SH-SY5Y (cell line): ENCODE measurements at regions not wholly inside any gene's neighbourhood (a gene's known extent, or its start where the extent isn't known, plus 50 kb on each side); places are given as distances from the start of the nearest gene placed in this dataset.

Source experiments
- GATA2 ChIP-seq: IDR thresholded peaks from 2 replicates; pipeline ENCODE4 v1.6.1; 2011; ENCODE audit warnings: mild to moderate bottlenecking, low read depth, low read length
- GATA3 ChIP-seq: IDR thresholded peaks from 2 replicates; pipeline ENCODE4 v1.6.1; 2011; ENCODE audit warnings: low read depth, mild to moderate bottlenecking, low read length, moderate library complexity

DNA sequence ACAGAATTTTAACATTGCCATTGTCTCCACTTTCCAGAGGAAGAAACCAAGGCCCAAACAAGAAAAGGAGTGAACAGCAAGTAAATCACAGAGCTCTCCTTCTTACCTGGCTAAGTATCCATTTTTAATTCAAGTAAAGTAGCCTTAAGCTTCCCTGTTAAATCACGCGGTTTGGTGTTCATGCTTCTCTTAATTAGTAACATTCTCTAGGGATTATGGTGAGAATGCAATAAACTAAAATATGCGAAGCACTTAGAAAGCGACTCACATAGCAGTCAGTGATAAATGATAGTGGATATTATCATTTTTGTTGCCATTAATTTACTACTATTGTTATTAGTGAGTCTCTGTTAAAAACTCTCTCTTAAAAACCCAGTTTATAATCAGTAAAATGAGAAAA is 630.5 kb upstream of the TMPRSS15 start:
- TF ChIP-seq GATA2 (no peak), GATA3 (no peak)

DNA sequence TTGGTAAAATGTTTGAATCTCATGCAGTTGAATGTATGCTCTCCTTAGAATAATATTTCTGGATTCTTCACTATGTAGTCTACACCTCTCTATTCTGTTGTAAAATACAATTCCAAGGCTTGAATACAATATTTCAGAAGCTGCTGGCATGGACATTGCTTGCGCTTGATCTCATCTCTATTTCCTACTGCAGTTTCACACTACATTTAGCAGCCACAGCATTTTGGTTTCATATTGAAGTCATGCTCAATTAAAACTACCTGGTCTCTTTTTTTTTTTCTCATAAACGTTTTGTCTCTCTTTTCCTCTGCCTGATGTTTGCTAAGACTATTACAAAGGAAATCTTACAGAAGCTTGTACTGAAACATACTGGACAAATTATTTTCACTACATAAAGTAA is 631.0 kb upstream of the TMPRSS15 start:
- TF ChIP-seq GATA2 (no peak), GATA3 (no peak)

DNA sequence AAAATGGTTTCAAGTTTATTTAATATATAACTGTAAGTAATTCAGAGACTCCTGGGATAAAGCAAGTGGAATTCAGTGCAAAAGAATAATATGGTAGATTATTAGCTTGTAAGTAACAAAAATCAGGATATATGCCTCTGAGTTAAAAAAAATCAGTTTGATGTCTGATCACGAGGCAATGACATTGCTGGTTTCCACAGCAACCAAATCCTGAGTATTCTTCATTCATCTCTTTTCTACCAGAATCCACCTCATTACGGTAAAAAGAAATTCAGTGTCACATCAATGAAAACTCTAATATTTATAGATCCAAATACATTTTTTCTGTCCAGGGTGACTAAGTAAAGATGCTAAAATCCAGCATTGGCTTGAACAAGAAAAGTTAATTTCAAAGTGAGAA is 642.3 kb upstream of the TMPRSS15 start:
- TF ChIP-seq GATA3 (no peak), GATA2 (no peak)

DNA sequence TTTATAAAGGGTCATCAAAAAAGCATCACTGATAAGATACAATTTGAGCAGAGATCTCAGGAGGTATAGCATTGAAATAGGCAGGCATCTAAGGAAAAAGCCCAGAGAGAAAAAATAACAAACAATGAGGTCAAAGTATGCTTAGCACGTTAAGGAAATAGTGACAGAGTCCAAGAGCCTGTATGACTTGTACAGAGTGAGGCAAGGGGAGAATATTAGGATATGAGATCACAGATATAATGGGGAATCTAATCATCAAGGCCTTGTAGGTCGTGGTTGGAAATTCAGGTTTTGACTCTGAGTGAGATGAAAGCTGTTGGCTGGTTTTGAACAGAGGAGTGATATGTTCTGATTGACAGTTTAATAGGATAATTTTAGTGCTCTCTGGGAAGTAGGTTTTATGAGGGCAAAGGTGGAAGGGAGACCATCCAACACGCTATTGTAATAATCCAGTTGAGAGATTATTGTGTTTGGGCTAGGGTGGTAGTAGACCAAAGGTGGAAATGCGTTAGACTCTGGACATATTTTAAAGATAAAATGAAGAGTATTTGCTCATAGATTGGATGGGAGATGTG is 644.6 kb upstream of the TMPRSS15 start:
- TF ChIP-seq GATA2 (no peak), GATA3 (no peak)

DNA sequence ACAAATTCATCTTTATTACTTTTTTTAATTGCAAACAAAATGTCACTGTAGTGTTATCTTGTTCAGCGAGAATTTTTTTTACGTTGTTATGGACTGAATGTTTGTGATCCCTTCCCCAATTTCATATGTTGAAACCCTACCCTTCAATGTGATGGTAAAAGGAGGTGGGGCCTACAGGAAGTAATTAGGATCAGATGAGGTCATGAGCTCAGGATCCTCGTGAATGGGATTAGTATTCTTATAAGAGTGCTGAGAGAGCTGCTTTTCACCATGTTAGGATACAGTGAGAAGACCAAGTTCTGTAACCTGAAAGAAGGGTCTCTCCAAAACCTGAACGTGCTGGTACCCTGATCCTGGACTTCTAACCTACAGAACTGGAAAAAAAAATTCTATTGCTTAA is 646.0 kb upstream of the TMPRSS15 start:
- TF ChIP-seq GATA3 = no peak
- TF ChIP-seq GATA2 = no peak

DNA sequence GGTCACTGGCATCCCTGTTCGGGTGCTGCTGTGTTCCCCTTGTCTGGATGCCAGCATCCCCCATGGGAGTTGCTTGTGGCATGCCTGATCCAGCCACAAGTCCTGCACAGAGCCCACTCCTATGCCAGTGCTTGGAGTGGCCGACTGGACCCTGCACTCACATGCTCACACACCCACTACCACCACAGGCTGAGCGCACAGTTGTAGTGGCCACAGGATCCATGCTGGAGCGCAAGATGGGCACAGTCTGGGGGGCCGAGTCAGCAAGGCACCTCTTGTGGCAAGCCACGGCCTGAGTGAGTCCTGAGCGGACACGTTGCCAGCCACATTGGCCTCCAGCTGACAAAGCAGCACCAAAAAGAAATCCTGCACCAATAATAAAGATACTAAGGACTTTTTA is 661.6 kb upstream of the TMPRSS15 start:
- no peak for TF ChIP-seq GATA2
- TF ChIP-seq GATA3 = no peak

DNA sequence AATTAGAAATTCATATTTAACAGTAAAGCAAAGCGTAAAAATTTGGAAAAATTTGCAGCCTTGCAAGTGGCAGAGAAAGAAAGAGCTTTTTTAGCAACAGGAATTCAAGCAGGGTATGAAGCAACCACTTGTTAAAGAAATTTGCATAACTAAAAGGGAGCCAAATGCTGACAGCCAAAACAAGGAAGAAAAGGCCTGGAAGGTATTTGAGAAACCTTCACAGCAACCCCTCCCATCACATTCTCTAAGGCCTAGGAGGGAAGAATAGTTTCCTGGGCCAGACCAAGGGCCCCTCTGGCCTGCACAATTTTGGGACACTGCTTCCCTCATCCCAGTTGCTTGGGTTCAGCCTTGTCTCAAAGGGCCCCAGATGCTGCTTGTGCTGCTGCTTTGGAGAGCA is 672.4 kb upstream of the TMPRSS15 start:
- TF ChIP-seq GATA2 = no peak
- no peak for TF ChIP-seq GATA3

DNA sequence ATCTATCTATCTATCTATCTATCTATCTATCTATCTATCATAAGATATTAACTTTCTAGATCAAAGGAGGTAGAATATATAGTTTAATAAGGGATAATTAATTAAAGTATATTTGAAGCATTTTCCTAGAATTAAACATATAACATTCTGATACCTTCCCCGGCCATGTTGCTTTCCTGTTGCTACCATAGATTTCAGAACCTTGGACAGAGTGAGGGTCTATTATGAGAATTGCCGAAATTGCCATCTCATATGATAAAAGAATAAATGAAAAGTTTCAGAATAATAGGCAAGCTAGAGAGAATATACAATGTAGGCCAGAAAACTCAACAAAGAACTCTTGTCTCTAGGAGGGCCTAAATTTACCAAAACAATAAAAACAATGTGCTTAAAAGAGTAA is 706.1 kb upstream of the TMPRSS15 start:
- TF ChIP-seq GATA2 = no peak
- TF ChIP-seq GATA3 = no peak

DNA sequence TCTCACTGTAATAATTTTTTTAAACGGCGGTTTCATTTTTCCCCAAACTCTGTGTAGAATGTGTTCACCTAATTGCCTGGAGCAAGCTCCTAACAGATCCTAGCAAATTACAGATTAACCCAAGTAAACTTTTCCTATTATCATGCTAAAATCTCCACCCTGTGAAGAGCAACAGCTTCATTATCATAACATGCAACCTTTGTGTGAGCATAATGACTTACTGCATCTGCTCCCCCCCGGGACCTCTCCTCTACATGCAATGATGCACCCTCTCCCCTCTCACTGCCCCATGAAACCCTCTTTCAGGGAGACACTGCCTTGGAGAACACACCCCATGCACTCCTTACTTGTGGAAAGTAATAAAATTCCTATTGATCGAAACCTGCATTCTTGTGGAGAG is 717.0 kb upstream of the TMPRSS15 start:
- no peak for TF ChIP-seq GATA3
- TF ChIP-seq GATA2 = no peak

DNA sequence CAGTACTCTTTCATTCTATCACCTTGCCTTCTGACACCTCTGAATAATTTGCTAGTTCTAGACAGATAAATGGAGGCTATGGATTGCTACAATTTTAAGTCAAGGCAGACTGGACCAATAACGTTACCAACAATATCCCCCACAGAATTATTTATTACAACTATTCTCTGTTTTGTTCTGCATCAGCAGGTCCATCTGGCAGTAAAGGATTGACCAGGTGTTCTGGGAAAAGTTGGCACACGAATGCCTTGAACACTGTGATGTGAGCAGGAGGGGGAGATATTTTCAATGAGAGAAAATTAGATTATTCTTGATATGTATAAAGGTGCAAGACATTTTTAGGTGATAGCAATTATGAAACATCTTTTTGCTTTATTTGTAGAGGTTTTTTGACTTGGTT is 718.8 kb upstream of the TMPRSS15 start:
- TF ChIP-seq GATA2 (no peak), GATA3 (no peak)

DNA sequence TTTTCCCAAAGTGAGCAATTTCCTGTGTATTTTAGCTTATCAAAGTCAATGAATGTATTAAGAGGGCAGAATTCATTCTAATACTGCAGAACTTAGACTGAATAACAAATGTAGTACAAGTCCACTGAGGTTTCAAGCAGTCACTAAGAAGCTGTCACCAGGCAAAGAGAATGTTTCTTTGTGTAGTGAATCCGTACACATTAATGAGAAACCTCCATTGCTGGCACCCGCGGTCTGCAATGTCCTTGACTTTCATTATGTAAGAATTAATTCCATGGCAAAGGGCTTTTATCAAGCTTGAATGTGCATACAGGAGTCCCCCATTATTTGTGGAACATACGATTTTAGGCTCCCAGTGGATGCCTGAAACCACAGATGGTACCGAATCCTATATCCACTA is 719.5 kb upstream of the TMPRSS15 start:
- TF ChIP-seq GATA3 = no peak
- no peak for TF ChIP-seq GATA2

DNA sequence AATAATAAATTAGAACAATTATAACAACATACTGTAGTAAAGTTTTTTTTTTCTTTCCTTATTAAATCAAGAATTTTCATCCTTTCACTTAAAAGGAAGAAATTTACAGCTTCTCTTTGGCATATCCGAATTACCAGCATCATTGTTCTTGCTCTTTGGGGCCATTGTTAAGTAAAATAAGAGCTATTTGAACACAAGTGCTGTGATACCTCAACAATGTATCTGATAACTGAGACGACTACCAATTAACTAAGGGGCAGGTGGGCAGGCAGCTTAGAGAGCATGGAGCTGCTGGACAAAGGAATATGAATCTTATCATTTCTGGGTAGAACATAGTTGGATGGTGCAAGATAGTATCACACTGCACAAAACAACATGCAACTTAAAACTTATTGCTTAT is 719.9 kb upstream of the TMPRSS15 start:
- TF ChIP-seq GATA3 = no peak
- no peak for TF ChIP-seq GATA2

DNA sequence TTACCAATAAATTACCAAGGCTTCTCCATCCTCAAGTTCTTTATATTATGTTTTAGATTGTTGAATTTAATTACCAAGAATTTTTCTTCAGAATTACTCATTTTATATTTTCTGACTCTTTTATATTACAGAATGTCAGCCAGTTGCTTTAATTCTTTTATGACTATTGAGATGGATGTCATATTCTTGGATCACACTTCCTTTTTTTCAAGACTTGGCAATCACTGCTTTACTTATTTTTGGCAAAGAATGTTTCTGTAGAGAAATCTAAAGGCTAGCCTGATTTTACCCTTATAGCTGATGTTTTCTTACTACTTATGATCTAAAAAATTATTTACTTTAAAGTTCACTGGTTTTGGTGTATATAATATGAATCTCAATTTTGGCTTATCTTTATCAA is 721.1 kb upstream of the TMPRSS15 start:
- no peak for TF ChIP-seq GATA2
- TF ChIP-seq GATA3 = no peak

DNA sequence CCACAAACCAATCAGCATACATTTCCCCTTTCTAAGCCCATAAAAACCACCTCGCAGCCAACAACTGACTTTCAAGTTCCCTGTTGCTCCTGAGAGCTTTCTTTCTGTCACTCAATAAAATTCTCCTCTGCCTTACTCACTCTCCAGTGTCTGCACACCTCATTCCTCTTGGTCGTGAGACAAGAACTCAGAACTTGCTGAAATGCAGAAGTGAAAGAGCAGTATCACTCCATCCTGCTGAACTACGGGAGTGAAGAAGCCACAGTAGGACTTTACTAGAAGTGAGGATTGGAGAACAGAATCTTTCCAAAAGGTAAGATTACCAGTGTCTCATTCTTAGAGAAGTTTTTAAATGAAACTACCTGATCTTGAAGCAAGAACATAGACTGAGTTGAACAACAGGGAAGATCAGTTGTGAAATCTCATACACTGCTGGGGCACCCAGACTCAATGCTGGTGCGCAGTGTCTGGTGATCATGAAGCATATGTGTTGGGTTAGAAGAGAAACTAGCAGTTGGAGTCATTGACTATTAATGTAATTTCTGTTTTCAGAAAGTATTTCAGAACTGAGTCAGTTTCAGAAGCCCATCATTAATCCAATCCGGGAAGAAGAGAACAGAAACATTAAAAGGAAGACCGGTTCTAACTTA is 726.9 kb upstream of the TMPRSS15 start:
- TF ChIP-seq GATA3 = no peak
- TF ChIP-seq GATA2 = no peak

DNA sequence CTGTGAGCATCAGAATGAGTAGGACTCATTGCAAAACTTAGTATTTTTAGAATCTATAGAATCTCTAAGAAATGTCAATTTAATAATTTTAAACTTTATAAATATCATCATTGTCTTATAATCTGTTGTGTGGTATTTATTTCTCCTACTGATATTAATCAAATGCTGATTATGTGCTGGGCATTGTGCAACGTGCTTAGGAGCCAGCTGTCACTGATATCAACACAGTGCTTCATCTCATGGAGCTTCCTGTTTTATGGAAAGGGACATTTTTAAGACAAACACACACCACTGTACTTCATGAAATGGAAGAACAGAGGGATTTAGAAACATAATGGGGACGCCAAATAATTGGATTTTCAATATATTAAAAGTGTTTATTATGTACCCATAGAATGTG is 737.9 kb upstream of the TMPRSS15 start:
- TF ChIP-seq GATA3 (no peak), GATA2 (no peak)
